PC-3 (cell line): ENCODE measurements at regions not wholly inside any gene's neighbourhood (a gene's known extent, or its start where the extent isn't known, plus 50 kb on each side); places are given as distances from the start of the nearest gene placed in this dataset.

Experiments
- EZH2 ChIP-seq: fragments of 300-600 bp; sonication (generic); IDR thresholded peaks from one replicate; pipeline ENCODE4 v1.6.1; 2017; ENCODE audit warnings: antibody characterized with exemption, mild to moderate bottlenecking, low read length; ENCODE audit not compliant: unreplicated experiment
- TF ChIP-seq, protein P1 (sequence below): fragments of 300-600 bp; sonication (generic); conservative IDR thresholded peaks from 2 replicates; pipeline ENCODE4 v1.5.1; 2017; ENCODE audit warnings: antibody characterized with exemption, low read depth, mild to moderate bottlenecking, low read length

DNA sequence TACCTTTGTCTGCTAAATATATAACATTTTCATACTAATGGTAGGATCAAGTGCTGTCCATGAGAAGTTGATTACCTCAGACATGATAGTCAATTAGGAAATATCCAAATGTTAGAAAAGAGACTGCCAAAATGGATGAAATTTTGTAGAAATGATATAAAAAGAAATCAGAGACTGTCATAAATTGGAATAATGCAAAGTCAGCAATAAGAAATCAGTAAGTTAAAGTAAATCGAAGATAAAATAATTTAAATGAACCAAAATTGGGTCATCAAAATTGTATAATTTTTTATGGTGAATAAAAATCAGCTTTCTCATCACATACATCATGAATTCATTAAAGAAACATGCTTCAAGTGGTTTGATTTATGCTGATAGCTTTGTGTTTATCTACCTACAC lies 165.3 kb upstream of the CDH2 start:
- TF ChIP-seq EZH2, result no peak
- TF ChIP-seq, protein P1, sequence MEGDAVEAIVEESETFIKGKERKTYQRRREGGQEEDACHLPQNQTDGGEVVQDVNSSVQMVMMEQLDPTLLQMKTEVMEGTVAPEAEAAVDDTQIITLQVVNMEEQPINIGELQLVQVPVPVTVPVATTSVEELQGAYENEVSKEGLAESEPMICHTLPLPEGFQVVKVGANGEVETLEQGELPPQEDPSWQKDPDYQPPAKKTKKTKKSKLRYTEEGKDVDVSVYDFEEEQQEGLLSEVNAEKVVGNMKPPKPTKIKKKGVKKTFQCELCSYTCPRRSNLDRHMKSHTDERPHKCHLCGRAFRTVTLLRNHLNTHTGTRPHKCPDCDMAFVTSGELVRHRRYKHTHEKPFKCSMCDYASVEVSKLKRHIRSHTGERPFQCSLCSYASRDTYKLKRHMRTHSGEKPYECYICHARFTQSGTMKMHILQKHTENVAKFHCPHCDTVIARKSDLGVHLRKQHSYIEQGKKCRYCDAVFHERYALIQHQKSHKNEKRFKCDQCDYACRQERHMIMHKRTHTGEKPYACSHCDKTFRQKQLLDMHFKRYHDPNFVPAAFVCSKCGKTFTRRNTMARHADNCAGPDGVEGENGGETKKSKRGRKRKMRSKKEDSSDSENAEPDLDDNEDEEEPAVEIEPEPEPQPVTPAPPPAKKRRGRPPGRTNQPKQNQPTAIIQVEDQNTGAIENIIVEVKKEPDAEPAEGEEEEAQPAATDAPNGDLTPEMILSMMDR, result no peak
